RPMI8226 (cell line): ENCODE measurements at regions not wholly inside any gene's neighbourhood (a gene's known extent, or its start where the extent isn't known, plus 50 kb on each side); places are given as distances from the start of the nearest gene placed in this dataset.

Source experiments
- DNase-seq: peaks from one replicate; pipeline ENCODE4 v3.0.0-alpha.2; 2015

DNA sequence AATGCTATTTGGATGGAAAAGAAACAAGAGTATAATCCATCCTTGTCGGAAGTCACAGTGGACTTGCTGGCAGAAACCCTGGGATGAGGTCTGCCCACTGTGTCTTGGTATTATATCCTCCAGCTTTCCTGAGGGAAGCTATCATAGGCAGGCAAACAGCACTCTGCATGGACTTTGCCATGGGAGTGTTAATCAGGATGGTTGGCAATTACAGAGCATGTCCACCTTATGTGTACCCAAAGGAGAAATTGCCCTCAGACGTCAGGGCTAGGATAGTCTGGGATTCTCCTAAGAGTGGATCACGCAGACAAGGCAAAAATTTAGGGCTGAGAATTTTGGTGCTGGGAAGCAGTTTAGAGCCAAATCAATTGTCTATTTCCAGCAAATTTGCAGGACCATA, 184.9 kb upstream of the ESRRG start:
- no peak for DNase-seq

- no peak for DNase-seq
Measured at GRCh38 chr1:216907100-216907499, 183.9 kb upstream of the ESRRG start.

DNA sequence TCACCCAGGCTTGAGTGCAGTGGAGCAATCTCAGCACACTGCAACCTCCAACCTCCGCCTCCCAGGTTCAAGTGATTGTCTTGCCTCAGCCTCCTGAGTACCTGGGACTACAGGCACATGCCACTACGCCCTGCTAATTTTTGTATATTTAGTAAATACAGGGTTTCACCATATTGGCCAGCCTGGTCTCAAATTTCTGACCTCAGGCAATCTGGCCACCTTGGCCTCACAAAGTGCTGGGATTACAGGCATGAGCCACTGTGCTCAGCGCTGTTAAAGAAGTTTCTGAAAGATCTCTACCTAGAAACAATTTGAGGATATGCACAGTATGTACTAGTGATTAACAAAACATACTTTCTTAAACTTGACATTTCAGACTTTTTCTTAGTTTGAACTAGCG, 182.6 kb upstream of the ESRRG start:
- no peak for DNase-seq

- DNase-seq = no peak
Measured at GRCh38 chr1:216905137-216905536, 181.9 kb upstream of the ESRRG start.

GRCh38 chr1:216904471-216904870, 181.2 kb upstream of the ESRRG start:
- no peak for DNase-seq

DNA sequence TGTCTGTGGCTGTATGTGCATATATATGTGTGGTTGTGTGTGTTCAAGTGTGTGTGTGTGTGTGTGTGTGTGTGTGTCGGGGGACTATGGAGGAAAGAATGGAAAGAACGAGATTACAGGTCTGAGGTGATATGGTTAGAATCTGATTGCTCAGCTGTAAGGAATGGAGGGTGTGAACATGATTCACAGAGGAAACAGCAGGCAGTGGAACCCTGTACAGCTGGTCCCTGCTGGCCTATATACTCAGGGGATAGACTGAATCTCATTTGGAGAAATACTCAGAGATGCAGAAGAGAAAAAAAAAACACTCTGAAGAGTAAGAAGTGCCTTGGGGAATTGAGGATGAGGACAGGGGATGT, 180.1 kb upstream of the ESRRG start:
- DNase-seq = no peak

DNA sequence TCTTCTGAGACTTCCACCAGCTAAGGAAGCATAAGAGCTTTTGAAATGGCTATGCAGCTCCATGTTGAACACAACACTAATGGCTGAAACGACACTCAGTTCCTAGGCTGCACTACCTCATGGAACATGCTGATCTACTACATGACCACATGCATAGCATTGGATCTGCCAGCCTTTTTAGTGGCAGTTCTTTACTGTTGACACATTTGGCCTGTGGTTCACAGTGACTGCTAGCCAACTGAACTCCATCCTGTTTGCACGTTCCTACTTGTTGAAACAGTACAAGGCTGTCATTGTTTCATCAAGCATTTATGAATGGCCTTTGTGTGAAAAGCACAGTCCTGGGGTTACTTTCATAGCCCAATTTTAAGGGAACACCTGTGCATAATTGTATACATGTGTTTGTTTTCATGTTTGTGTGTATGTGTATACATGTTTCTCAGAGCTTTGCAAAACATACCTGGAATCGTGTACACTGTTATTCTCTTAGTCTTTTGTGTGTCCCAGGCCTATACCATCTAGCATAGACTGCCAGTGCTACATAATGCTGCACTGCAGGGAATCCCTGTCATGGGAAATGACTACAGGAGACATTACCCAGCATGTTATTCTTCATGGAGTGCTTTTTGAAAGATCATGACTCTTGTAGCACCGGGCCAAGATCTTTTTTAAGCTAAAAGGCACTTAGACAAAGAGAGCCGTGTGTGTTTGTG, 179.6 kb upstream of the ESRRG start:
- DNase-seq = no peak

DNA sequence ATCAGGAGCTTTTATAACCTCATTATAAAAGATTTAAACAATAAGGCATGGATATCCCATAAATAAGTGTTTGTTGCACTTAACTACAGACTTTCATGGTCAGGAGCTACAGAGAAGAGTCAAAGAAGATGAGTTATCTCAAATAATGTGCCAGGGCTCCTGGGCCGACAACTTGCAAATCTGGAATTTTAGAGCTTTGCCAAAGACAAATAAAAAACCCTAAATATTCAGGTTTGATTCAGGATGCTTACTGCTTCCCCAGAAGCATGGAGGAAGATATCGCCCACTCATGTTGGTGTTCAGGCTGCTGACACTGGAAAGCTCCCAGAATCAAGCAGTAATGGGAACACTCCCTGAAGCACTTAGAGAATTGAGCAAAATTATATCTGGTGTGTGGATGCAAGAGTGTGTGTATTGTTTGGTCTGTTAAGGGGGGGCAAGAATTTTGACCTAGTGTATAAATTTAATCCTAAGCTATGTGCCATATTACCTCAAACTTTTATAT, 176.9 kb upstream of the ESRRG start:
- no peak for DNase-seq

- no peak for DNase-seq
Measured at GRCh38 chr1:216898801-216899200, 175.6 kb upstream of the ESRRG start.

DNA sequence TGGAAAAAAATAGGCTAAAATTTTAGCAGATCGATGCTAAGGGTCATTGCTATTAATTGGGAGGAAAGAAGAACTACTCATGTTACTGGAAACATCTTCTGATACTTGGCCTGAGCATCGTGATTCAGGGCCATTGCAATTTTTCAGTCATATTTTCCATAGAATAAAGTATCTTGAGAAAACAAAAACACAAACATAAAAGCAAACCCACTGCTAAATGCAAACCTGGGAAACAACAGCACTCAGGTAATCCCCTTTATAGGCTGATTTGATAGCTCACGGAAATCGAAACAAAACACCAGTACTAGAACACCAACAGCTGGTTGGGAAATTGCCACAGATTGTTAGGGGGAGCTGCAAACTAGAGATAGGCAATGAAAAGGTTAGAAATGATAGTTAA, 172.9 kb upstream of the ESRRG start:
- no peak for DNase-seq

DNA sequence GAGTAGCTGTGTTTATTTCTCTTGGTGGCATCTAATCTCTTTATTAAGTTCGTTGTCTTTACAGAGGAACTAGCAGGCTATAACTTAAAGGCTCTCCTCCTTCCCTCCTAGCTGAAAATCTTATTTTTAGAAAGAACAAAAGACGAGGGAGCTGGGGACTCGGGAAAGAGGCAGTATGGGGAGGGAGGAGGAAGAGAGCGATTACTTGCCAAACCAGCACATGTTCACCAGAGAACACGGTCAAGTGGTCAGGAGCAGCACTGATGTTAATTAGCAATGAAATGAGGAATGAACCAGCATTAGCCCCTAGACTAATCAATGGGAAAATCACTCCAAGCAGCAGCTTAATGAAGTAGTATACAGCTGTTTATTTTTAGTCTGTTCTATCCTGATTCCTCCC, 171.3 kb upstream of the ESRRG start:
- DNase-seq = no peak

DNA sequence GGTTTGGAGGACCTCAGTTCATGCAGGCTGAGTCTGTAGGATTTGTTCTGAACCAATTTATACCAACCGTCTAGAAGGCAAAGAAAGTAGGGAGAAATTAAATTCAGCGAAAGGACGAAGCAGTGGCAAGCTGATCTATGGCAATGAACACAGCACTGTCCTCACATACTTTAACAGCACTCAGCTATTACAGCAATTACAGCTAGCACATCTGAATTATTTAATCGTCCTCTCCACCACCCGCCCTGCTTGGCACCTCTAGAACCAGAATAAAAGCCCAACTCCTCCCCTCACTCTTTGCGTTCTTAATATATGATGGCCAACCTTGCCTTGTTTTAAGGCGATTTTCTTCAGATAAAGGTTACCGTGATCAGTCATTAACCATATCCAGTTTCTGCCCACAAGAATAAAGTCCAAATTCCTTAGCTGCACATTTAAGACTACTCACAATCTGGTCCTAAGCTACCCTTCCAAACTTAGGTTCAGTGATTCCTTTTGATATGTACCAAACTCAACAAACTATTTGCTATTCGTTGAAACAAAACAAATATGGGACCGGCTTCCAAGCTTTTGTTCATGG, 169.4 kb upstream of the ESRRG start:
- no peak for DNase-seq

DNA sequence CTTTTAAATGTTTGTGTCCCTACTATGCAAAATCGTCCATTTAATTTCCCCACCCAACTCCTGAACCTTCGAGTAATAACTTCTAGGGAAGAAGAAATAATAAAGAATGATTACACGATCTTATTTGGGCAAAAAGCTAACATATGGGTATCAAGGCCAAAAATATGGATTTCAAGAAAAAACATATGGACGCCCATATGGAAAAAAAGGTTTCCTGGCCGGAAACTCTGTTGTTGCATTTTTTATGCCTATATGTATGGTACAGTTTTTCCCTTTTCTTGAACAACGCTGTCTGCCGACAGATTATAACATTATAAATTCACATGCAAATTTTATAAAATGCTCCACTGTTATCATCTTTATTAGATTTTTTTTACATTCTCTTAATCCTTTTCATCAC, 167.6 kb upstream of the ESRRG start:
- DNase-seq = no peak

- DNase-seq = no peak
Measured at GRCh38 chr1:216888731-216889130, 165.5 kb upstream of the ESRRG start.

DNA sequence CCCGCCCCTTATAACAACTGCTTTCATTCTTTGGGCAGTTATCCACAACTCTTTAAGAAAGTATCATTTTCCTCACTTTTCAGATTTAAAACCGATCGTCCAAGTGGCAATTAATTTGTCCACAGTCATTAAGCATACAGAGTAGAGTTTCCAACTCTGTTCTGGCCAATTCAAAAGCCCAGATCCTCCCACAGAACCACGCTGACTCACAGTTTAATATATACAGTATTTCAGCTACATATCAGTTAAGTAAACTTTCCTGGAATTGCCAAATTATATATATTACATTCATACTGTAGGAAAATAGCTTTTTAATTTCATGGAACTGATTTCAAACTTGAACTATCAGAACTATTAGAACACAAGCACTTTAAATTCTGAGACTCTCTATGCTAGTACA, 163.8 kb upstream of the ESRRG start:
- DNase-seq = no peak

- no peak for DNase-seq
Measured at GRCh38 chr1:216884614-216885229, 161.5 kb upstream of the ESRRG start.

GRCh38 chr1:216883518-216883917, 160.3 kb upstream of the ESRRG start:
- no peak for DNase-seq

GRCh38 chr1:216881695-216882094, 158.5 kb upstream of the ESRRG start:
- DNase-seq = no peak

DNA sequence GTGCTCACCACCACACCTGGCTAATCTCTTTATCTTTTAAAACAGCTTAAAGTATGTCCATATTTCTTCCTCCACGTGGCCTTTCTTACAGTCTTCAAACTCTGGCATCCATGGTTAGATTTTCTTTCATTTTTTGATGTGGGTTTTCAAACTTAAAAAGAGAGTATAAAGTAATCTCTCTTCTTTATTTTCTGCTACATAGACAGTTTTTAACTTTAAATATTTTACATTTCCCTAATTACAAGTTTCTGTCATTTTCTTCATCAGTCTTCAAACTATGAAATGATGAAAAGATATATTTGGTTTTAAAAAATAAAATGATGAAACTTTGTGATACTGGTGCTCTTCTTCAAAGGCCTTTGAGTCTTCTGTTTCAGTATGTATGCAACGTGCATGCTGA, 143.5 kb upstream of the ESRRG start:
- DNase-seq = no peak

- no peak for DNase-seq
Measured at GRCh38 chr1:216855810-216856209, 132.6 kb upstream of the ESRRG start.

- DNase-seq = no peak
Measured at GRCh38 chr1:216854836-216855484, 131.7 kb upstream of the ESRRG start.

- no peak for DNase-seq
Measured at GRCh38 chr1:216851073-216851472, 127.8 kb upstream of the ESRRG start.

- DNase-seq = no peak
Measured at GRCh38 chr1:216849146-216849545, 125.9 kb upstream of the ESRRG start.
